ENCODE measurements at regions not wholly inside any gene's neighbourhood (a gene's known extent, or its start where the extent isn't known, plus 50 kb on each side); places are given as distances from the start of the nearest gene placed in this dataset.

DNA sequence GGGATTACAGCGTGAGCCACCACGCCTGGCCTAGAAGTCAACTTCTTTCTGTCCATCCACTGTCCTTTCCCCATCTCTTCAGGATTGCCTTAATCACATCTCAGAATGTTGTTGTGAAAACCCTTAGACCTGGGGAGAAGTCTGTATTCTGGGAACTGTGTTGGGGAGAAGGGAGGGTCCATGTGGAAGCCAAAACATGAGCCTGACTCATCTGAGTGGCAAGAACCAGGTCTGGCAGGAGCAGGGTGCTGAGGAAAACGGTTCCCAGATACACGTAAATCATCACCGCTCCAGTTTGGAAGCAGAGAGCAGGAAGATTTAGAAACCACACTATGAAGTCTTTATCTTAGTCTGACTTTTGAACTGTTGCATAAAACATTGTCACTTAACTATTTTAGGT lies 245.6 kb upstream of the RGS6 start:
- no peak overlapping the region for H3K4me3 ChIP-seq (ENCODE audit: low read depth, low read length)
- TF ChIP-seq, protein P1, sequence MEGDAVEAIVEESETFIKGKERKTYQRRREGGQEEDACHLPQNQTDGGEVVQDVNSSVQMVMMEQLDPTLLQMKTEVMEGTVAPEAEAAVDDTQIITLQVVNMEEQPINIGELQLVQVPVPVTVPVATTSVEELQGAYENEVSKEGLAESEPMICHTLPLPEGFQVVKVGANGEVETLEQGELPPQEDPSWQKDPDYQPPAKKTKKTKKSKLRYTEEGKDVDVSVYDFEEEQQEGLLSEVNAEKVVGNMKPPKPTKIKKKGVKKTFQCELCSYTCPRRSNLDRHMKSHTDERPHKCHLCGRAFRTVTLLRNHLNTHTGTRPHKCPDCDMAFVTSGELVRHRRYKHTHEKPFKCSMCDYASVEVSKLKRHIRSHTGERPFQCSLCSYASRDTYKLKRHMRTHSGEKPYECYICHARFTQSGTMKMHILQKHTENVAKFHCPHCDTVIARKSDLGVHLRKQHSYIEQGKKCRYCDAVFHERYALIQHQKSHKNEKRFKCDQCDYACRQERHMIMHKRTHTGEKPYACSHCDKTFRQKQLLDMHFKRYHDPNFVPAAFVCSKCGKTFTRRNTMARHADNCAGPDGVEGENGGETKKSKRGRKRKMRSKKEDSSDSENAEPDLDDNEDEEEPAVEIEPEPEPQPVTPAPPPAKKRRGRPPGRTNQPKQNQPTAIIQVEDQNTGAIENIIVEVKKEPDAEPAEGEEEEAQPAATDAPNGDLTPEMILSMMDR (IDR thresholded peaks at IDR 0.05; ENCODE audit: insufficient read depth, low read depth, low read length, missing control alignments), result no peak
- DNase-seq (ENCODE audit: low read depth), result no peak

DNA sequence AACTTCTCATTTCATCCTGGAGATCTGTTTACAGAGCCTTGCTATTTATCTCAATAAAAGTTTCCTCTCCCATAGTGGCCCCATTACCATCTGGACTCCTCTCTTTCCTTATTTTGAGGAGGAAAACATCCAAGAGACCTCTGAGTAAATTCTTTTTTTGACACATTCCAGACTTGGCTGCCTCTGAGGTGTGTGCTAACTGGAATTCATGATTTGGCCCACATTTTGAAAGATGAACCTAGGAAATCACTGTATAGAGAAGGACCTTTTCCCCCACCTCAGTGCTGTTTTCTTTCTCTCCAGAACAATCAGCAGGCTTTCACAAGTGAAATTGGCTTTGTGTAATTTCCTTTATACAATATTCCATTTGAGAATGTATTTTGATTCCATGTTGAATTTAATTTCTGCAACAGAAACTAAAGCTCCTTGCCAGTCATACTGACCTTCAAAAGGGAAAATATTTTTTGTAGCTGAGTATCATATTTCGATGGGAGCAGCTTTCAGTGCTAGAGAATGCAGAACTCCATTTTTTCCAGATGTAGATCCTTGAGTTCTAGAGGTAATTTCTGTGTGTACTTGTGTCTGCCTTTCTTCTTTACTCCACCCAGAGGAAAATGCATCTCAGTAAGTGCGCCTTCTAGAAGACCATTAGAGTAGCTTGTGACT lies 244.9 kb upstream of the RGS6 start:
- no peak for DNase-seq (ENCODE audit: low read depth)
- no peak overlapping the region for H3K4me3 ChIP-seq (ENCODE audit: low read depth, low read length)
- TF ChIP-seq, protein P1 (IDR thresholded peaks at IDR 0.05; ENCODE audit: insufficient read depth, low read depth, low read length, missing control alignments), result no peak

DNA sequence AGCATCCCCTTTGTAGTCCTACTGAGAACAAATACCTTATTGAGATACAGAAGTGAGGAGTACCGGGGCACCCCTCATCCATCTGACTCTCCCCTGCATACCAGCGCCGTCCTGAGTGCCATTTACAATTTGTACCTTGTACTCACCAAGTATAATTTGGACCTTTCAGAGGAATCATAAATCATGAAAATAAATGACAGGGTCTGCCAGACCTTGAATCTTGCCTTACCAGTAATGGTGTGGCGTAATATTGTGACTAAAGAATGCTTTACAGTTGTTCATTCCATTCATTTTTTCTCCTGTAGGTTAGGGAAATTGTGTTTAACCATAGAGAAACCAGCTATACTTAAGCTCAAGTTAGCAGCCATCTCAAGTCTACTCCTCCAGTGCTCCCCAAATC lies 243.7 kb upstream of the RGS6 start:
- no peak overlapping the region for H3K4me3 ChIP-seq (ENCODE audit: low read depth, low read length)
- DNase-seq (ENCODE audit: low read depth), result no peak
- TF ChIP-seq, protein P1 (IDR thresholded peaks at IDR 0.05; ENCODE audit: insufficient read depth, low read depth, low read length, missing control alignments), result no peak

DNA sequence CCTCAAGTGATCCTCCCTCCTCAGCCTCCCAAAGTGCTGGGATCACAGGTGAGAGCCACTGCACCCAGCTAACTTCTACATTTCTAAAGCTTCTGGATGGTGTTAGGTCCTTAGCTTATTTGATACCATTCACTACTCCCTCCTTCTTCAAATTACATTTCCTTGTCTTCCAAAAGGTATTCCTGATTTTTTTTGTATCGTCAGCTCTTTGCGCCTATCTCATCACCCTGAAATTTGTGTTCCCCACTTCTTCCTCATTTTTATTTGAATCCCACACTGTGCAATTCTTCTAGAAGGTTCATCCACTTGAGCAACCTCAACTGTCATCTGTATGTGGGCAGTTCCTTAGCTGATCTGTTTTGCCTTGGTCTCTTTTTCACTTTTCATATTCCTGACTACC lies 241.8 kb upstream of the RGS6 start:
- TF ChIP-seq, protein P1 (IDR thresholded peaks at IDR 0.05; ENCODE audit: insufficient read depth, low read depth, low read length, missing control alignments), result no peak
- no peak for DNase-seq (ENCODE audit: low read depth)
- no peak overlapping the region for H3K4me3 ChIP-seq (ENCODE audit: low read depth, low read length)

DNA sequence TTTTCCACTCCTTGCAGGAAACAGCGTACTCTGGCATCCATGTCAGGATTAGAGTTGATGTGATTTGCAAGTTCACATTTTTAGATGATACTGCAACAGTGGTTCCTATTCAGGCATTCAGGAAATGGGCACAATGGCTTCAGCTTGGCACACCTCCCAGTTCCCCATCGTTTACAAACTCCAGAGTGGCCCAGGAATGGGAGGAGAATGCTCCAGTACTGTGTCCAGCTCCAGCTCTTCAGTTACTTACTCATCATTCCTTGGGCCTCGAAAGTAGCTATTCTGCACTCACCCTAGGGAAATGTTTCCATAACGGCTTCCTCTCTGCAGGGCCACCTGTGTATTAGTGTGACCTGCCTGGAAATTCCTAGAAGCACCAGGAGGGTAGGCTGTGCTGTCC lies 239.7 kb upstream of the RGS6 start:
- no peak for DNase-seq (ENCODE audit: low read depth)
- TF ChIP-seq, protein P1 (IDR thresholded peaks at IDR 0.05; ENCODE audit: insufficient read depth, low read depth, low read length, missing control alignments), result no peak

DNA sequence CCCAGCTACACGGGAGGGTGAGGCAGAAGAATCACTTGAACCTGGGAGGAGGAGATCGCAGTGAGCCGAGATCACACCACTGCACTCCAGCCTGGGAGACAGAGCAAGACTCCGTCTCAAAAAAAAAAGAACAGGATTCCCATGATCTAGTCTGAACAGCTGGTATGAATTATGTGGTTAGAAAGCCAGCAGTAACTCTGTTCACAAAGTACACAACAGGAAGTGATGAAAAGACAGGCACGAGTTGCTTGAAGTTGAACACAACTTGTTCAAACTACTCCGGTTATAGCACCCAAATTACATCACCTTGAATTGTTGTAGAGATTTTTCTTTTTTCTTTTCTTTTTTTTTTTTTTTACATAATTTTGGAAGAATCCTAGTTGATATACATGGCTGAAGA lies 238.8 kb upstream of the RGS6 start:
- H3K4me3 ChIP-seq (ENCODE audit: low read depth, low read length), result no peak overlapping the region
- DNase-seq (ENCODE audit: low read depth), result no peak
- TF ChIP-seq, protein P1 (IDR thresholded peaks at IDR 0.05; ENCODE audit: insufficient read depth, low read depth, low read length, missing control alignments), result no peak

More for the DNA sequence above, 239.7 kb upstream of the RGS6 start:
- no peak overlapping the region for H3K4me3 ChIP-seq (ENCODE audit: low read depth, low read length)
